ENCODE measurements at regions not wholly inside any gene's neighbourhood (a gene's known extent, or its start where the extent isn't known, plus 50 kb on each side); places are given as distances from the start of the nearest gene placed in this dataset.

- Histone ChIP-seq H3K27ac (ENCODE audit: low read depth, low read length) (no peak overlapping the region), H3K4me3 (ENCODE audit: low read depth, low read length) (no peak overlapping the region), H3K9ac (ENCODE audit: low read depth, low read length) (no peak overlapping the region), H3K4me1 (ENCODE audit: control insufficient read depth, insufficient read depth, low read length) (no peaks in the 10 kb centered on the region), H3K27me3 (ENCODE audit: control insufficient read depth, insufficient read depth, low read length) (no peaks in the 10 kb centered on the region), H3K36me3 (ENCODE audit: control insufficient read depth, insufficient read depth, low read length) (no peaks in the 10 kb centered on the region), H3K9me3 (ENCODE audit: control insufficient read depth, insufficient read depth, low read length) (no peaks in the 10 kb centered on the region)
Observed at GRCh38 chr2:200725596-200725995, 86.1 kb upstream of the BZW1 start.

- no peak overlapping the region for H3K9ac ChIP-seq (ENCODE audit: low read depth, low read length)
- H3K36me3 ChIP-seq (ENCODE audit: control insufficient read depth, insufficient read depth, low read length) = no peaks in the 10 kb centered on the region
Observed at GRCh38 chr2:200728630-200729029, 83.1 kb upstream of the BZW1 start.

GRCh38 chr2:200730302-200730701 is 81.4 kb upstream of the BZW1 start:
- Histone ChIP-seq H3K9me3 (ENCODE audit: control insufficient read depth, insufficient read depth, low read length) (no peaks in the 10 kb centered on the region), H3K27me3 (ENCODE audit: control insufficient read depth, insufficient read depth, low read length) (no peaks in the 10 kb centered on the region), H3K4me1 (ENCODE audit: control insufficient read depth, insufficient read depth, low read length) (peaks cover 14% of the 10 kb centered on the region), H3K4me3 (ENCODE audit: low read depth, low read length) (no peak overlapping the region), H3K27ac (ENCODE audit: low read depth, low read length) (no peak overlapping the region), H3K9ac (ENCODE audit: low read depth, low read length) (no peak overlapping the region), H3K36me3 (ENCODE audit: control insufficient read depth, insufficient read depth, low read length) (no peaks in the 10 kb centered on the region)

More at GRCh38 chr2:200728630-200729029, 83.1 kb upstream of the BZW1 start:
- Histone ChIP-seq H3K27me3 (ENCODE audit: control insufficient read depth, insufficient read depth, low read length) (no peaks in the 10 kb centered on the region), H3K9me3 (ENCODE audit: control insufficient read depth, insufficient read depth, low read length) (no peaks in the 10 kb centered on the region), H3K4me3 (ENCODE audit: low read depth, low read length) (no peak overlapping the region), H3K27ac (ENCODE audit: low read depth, low read length) (no peak overlapping the region), H3K4me1 (ENCODE audit: control insufficient read depth, insufficient read depth, low read length) (peaks cover 14% of the 10 kb centered on the region)

- peaks cover 16% of the 10 kb centered on the region for H3K4me1 ChIP-seq (ENCODE audit: control insufficient read depth, insufficient read depth, low read length)
- no peaks in the 10 kb centered on the region for H3K27me3 ChIP-seq (ENCODE audit: control insufficient read depth, insufficient read depth, low read length)
- no peak overlapping the region for H3K9ac ChIP-seq (ENCODE audit: low read depth, low read length)
- H3K9me3 ChIP-seq (ENCODE audit: control insufficient read depth, insufficient read depth, low read length) = no peaks in the 10 kb centered on the region
- no peak overlapping the region for H3K27ac ChIP-seq (ENCODE audit: low read depth, low read length)
- H3K4me3 ChIP-seq (ENCODE audit: low read depth, low read length) = no peak overlapping the region
- no peaks in the 10 kb centered on the region for H3K36me3 ChIP-seq (ENCODE audit: control insufficient read depth, insufficient read depth, low read length)
Observed at GRCh38 chr2:200730960-200731359, 80.8 kb upstream of the BZW1 start.

- Histone ChIP-seq H3K9me3 (ENCODE audit: control insufficient read depth, insufficient read depth, low read length) (no peaks in the 10 kb centered on the region), H3K4me3 (ENCODE audit: low read depth, low read length) (no peak overlapping the region), H3K27ac (ENCODE audit: low read depth, low read length) (no peak overlapping the region), H3K36me3 (ENCODE audit: control insufficient read depth, insufficient read depth, low read length) (no peaks in the 10 kb centered on the region), H3K27me3 (ENCODE audit: control insufficient read depth, insufficient read depth, low read length) (no peaks in the 10 kb centered on the region), H3K4me1 (ENCODE audit: control insufficient read depth, insufficient read depth, low read length) (peaks cover 34% of the 10 kb centered on the region), H3K9ac (ENCODE audit: low read depth, low read length) (no peak overlapping the region)
Observed at GRCh38 chr2:200732866-200733265, 78.8 kb upstream of the BZW1 start.

GRCh38 chr2:200733713-200734198 is 78.0 kb upstream of the BZW1 start:
- no peak overlapping the region for H3K4me3 ChIP-seq (ENCODE audit: low read depth, low read length)
- no peaks in the 10 kb centered on the region for H3K9me3 ChIP-seq (ENCODE audit: control insufficient read depth, insufficient read depth, low read length)
- no peak overlapping the region for H3K27ac ChIP-seq (ENCODE audit: low read depth, low read length)
- no peak overlapping the region for H3K9ac ChIP-seq (ENCODE audit: low read depth, low read length)
- H3K36me3 ChIP-seq (ENCODE audit: control insufficient read depth, insufficient read depth, low read length) = no peaks in the 10 kb centered on the region
- peaks cover 34% of the 10 kb centered on the region for H3K4me1 ChIP-seq (ENCODE audit: control insufficient read depth, insufficient read depth, low read length)
- H3K27me3 ChIP-seq (ENCODE audit: control insufficient read depth, insufficient read depth, low read length) = no peaks in the 10 kb centered on the region

- Histone ChIP-seq H3K4me1 (ENCODE audit: control insufficient read depth, insufficient read depth, low read length) (peaks cover 34% of the 10 kb centered on the region), H3K9me3 (ENCODE audit: control insufficient read depth, insufficient read depth, low read length) (no peaks in the 10 kb centered on the region), H3K36me3 (ENCODE audit: control insufficient read depth, insufficient read depth, low read length) (no peaks in the 10 kb centered on the region), H3K27me3 (ENCODE audit: control insufficient read depth, insufficient read depth, low read length) (no peaks in the 10 kb centered on the region), H3K9ac (ENCODE audit: low read depth, low read length) (no peak overlapping the region), H3K27ac (ENCODE audit: low read depth, low read length) (no peak overlapping the region), H3K4me3 (ENCODE audit: low read depth, low read length) (no peak overlapping the region)
Observed at GRCh38 chr2:200735061-200735460, 76.6 kb upstream of the BZW1 start.

GRCh38 chr2:200736646-200737274 is 75.0 kb upstream of the BZW1 start:
- Histone ChIP-seq H3K9ac (ENCODE audit: low read depth, low read length) (no peak overlapping the region), H3K27ac (ENCODE audit: low read depth, low read length) (peak overlapping the region; percentile 59), H3K27me3 (ENCODE audit: control insufficient read depth, insufficient read depth, low read length) (no peaks in the 10 kb centered on the region)

GRCh38 chr2:200737585-200737984 is 74.1 kb upstream of the BZW1 start:
- Histone ChIP-seq H3K9me3 (ENCODE audit: control insufficient read depth, insufficient read depth, low read length) (no peaks in the 10 kb centered on the region), H3K4me3 (ENCODE audit: low read depth, low read length) (no peak overlapping the region), H3K4me1 (ENCODE audit: control insufficient read depth, insufficient read depth, low read length) (peaks cover 20% of the 10 kb centered on the region), H3K9ac (ENCODE audit: low read depth, low read length) (no peak overlapping the region), H3K27me3 (ENCODE audit: control insufficient read depth, insufficient read depth, low read length) (no peaks in the 10 kb centered on the region), H3K27ac (ENCODE audit: low read depth, low read length) (peak overlapping the region; percentile 59), H3K36me3 (ENCODE audit: control insufficient read depth, insufficient read depth, low read length) (no peaks in the 10 kb centered on the region)

More at GRCh38 chr2:200736646-200737274, 75.0 kb upstream of the BZW1 start:
- H3K9me3 ChIP-seq (ENCODE audit: control insufficient read depth, insufficient read depth, low read length) = no peaks in the 10 kb centered on the region
- H3K4me3 ChIP-seq (ENCODE audit: low read depth, low read length) = peak overlapping the region; percentile 40; the same call in 1 of the 2 replicates
- no peaks in the 10 kb centered on the region for H3K36me3 ChIP-seq (ENCODE audit: control insufficient read depth, insufficient read depth, low read length)
- H3K4me1 ChIP-seq (ENCODE audit: control insufficient read depth, insufficient read depth, low read length) = peaks cover 24% of the 10 kb centered on the region

- Histone ChIP-seq H3K27me3 (ENCODE audit: control insufficient read depth, insufficient read depth, low read length) (no peaks in the 10 kb centered on the region), H3K4me1 (ENCODE audit: control insufficient read depth, insufficient read depth, low read length) (peaks cover 20% of the 10 kb centered on the region), H3K27ac (ENCODE audit: low read depth, low read length) (no peak overlapping the region), H3K9ac (ENCODE audit: low read depth, low read length) (no peak overlapping the region), H3K4me3 (ENCODE audit: low read depth, low read length) (no peak overlapping the region), H3K9me3 (ENCODE audit: control insufficient read depth, insufficient read depth, low read length) (no peaks in the 10 kb centered on the region), H3K36me3 (ENCODE audit: control insufficient read depth, insufficient read depth, low read length) (no peaks in the 10 kb centered on the region)
Observed at GRCh38 chr2:200738590-200738989, 73.1 kb upstream of the BZW1 start.

GRCh38 chr2:200740907-200741306 is 70.8 kb upstream of the BZW1 start:
- peaks cover 19% of the 10 kb centered on the region for H3K4me1 ChIP-seq (ENCODE audit: control insufficient read depth, insufficient read depth, low read length)
- H3K27ac ChIP-seq (ENCODE audit: low read depth, low read length) = no peak overlapping the region
- H3K9ac ChIP-seq (ENCODE audit: low read depth, low read length) = no peak overlapping the region
- H3K27me3 ChIP-seq (ENCODE audit: control insufficient read depth, insufficient read depth, low read length) = no peaks in the 10 kb centered on the region
- H3K4me3 ChIP-seq (ENCODE audit: low read depth, low read length) = no peak overlapping the region
- H3K9me3 ChIP-seq (ENCODE audit: control insufficient read depth, insufficient read depth, low read length) = no peaks in the 10 kb centered on the region
- H3K36me3 ChIP-seq (ENCODE audit: control insufficient read depth, insufficient read depth, low read length) = no peaks in the 10 kb centered on the region

Data from HUES48 (cell line).